Calu3 (cell line): ENCODE measurements at regions not wholly inside any gene's neighbourhood (a gene's known extent, or its start where the extent isn't known, plus 50 kb on each side); places are given as distances from the start of the nearest gene placed in this dataset.

Source experiments
- BruUV-seq: library from RNA; stranded (reverse); fragments of 400-500 nt; replicated peaks from 2 replicates; lab custom pipeline; 2021; lab: Mats Ljungman, UMichigan
- CTCF ChIA-PET: fragments of 300-600 bp; sonication (Branson Sonifier 250); formaldehyde crosslinking; loops from one replicate; lab custom pipeline; 2022; ENCODE audit warnings: antibody characterized with exemption; lab: Charles Lee
- DNase-seq: peaks from one replicate; pipeline ENCODE4 v3.0.0; 2022
- H3K27ac Mint-ChIP-seq: one replicate; pipeline ENCODE4 v1.8.0; 2022; ENCODE audit warnings: mixed read lengths; ENCODE audit not compliant: unreplicated experiment
- H3K27me3 Mint-ChIP-seq: one replicate; pipeline ENCODE4 v1.8.0; 2022; ENCODE audit warnings: mixed read lengths; ENCODE audit not compliant: unreplicated experiment
- H3K36me3 Mint-ChIP-seq: one replicate; pipeline ENCODE4 v1.8.0; 2022; ENCODE audit warnings: mild to moderate bottlenecking, moderate library complexity, mixed read lengths; ENCODE audit not compliant: insufficient read depth, unreplicated experiment
- H3K4me1 Mint-ChIP-seq: one replicate; pipeline ENCODE4 v1.8.0; 2022; ENCODE audit warnings: mild to moderate bottlenecking, low read depth, mixed read lengths; ENCODE audit not compliant: unreplicated experiment
- H3K4me3 Mint-ChIP-seq: one replicate; pipeline ENCODE4 v1.8.0; 2022; ENCODE audit warnings: mild to moderate bottlenecking, low read depth, moderate library complexity, mixed read lengths; ENCODE audit not compliant: unreplicated experiment
- H3K9me3 Mint-ChIP-seq: one replicate; pipeline ENCODE4 v1.8.0; 2022; ENCODE audit warnings: low read depth, mixed read lengths; ENCODE audit not compliant: unreplicated experiment
- CTCF ChIP-seq: fragments of 200-600 bp; IDR thresholded peaks from one replicate; pipeline ENCODE4 v1.8.0; 2022; ENCODE audit warnings: antibody characterized with exemption; ENCODE audit not compliant: unreplicated experiment
- intact Hi-C: fragments of 100-400 bp; cut with micrococcal nuclease; formaldehyde crosslinking; loops from one replicate; pipeline ENCODE4 v1.10.0; 2022; ENCODE audit not compliant: unreplicated experiment

DNA sequence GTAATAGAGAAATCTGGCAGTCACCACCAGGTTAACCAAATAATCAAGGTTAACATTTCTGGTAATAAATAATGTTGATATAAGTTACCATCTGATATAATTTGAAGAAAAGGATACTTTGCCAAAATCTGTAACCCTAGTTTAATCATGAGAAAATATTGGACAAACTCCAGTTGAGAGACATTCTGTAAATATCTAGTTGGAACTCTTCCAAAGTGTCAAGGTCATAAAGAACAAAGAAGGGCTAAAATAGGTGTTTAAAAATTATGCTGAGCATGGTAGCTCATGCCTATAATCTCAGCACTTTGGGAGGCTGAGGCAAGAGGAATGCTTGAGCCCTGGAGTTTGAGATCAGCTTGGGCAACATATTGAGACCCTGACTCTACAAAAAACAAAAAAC, 253.3 kb downstream of the MRPS30 start:
- Mint-ChIP-seq H3K27me3 (no peaks in the 10 kb centered on the region), H3K4me1 (no peaks in the 10 kb centered on the region), H3K9me3 (no peaks in the 10 kb centered on the region), H3K36me3 (no peaks in the 10 kb centered on the region), H3K27ac (no peak overlapping the region), H3K4me3 (no peak overlapping the region)
- intact Hi-C loops = no loop called here
- no peak for DNase-seq
- CTCF ChIA-PET = no interaction called here
- no TSS peak for BruUV-seq
- TF ChIP-seq CTCF = no peak

- Mint-ChIP-seq H3K27me3 (no peaks in the 10 kb centered on the region), H3K27ac (no peak overlapping the region), H3K4me1 (no peaks in the 10 kb centered on the region), H3K36me3 (no peaks in the 10 kb centered on the region), H3K9me3 (peaks cover 7% of the 10 kb centered on the region), H3K4me3 (no peak overlapping the region)
- BruUV-seq = no TSS peak
- intact Hi-C loops = no loop called here
- TF ChIP-seq CTCF = no peak
- no peak for DNase-seq
- CTCF ChIA-PET = no interaction called here
Measured at GRCh38 chr5:45081082-45081481, 272.3 kb downstream of the MRPS30 start.

GRCh38 chr5:45089870-45090269, 281.1 kb downstream of the MRPS30 start:
- no peak for TF ChIP-seq CTCF
- peaks cover 5% of the 10 kb centered on the region for H3K9me3 Mint-ChIP-seq
- no peaks in the 10 kb centered on the region for H3K27me3 Mint-ChIP-seq
- no TSS peak for BruUV-seq
- H3K27ac Mint-ChIP-seq = no peak overlapping the region
- H3K4me3 Mint-ChIP-seq = no peak overlapping the region
- H3K36me3 Mint-ChIP-seq = no peaks in the 10 kb centered on the region
- intact Hi-C loops = no loop called here
- CTCF ChIA-PET = no interaction called here
- H3K4me1 Mint-ChIP-seq = peaks cover 4% of the 10 kb centered on the region
- DNase-seq = no peak

DNA sequence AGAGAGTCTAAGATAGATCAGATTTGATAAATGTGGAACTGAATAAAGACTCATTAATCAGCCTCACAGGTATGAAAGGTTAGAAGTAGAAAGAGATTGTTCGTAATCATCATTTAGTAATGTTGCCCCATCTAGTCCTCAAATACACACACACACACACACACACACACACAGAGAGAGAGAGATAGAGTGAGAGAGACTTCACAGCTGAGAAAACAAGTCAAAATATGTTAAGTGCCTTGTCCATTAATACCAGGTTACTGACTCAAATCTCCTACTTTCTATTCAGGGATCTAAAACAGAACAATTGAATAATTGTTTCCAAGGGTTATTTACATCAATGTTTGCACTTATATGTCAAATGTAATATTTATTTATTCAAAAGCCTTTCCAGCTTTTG, 284.6 kb downstream of the MRPS30 start:
- Mint-ChIP-seq H3K27me3 (no peaks in the 10 kb centered on the region), H3K36me3 (no peaks in the 10 kb centered on the region), H3K4me1 (peaks cover 8% of the 10 kb centered on the region), H3K4me3 (no peak overlapping the region), H3K27ac (no peak overlapping the region), H3K9me3 (peaks cover 2% of the 10 kb centered on the region)
- no TSS peak for BruUV-seq
- TF ChIP-seq CTCF = no peak
- intact Hi-C loops = no loop called here
- no peak for DNase-seq
- CTCF ChIA-PET = no interaction called here
